AG04450 (cell line): ENCODE measurements at regions not wholly inside any gene's neighbourhood (a gene's known extent, or its start where the extent isn't known, plus 50 kb on each side); places are given as distances from the start of the nearest gene placed in this dataset.

Experiments
- CTCF ChIA-PET: fragments of 300-600, 350-600 bp; formaldehyde crosslinking; extraction: SDS; loops from one replicate; lab custom pipeline; 2022; ENCODE audit warnings: antibody characterized with exemption, inconsistent platforms; lab: Charles Lee
- POLR2A ChIA-PET: fragments of 350-600 bp; formaldehyde crosslinking; extraction: SDS; loops from one replicate; lab custom pipeline; 2021; ENCODE audit warnings: antibody characterized with exemption, inconsistent platforms; lab: Yijun Ruan, JAX
- DNase-seq: peaks from one replicate; pipeline ENCODE4 v3.0.0-alpha.2; 2011; ENCODE audit warnings: low read depth, low spot score
- H3K27ac ChIP-seq: one replicate; pipeline ENCODE4 v1.5.1; 2012; ENCODE audit warnings: low read depth, low read length, control low read depth
- H3K27me3 ChIP-seq: one replicate; pipeline ENCODE4 v1.6.0; 2012; ENCODE audit warnings: low read length; ENCODE audit not compliant: control insufficient read depth, insufficient read depth
- H3K4me3 ChIP-seq: 2 replicates; pipeline ENCODE4 v1.5.1; 2011; ENCODE audit warnings: mild to moderate bottlenecking, low read depth, low read length, control low read depth
- H3K9me3 ChIP-seq: 2 replicates; pipeline ENCODE4 v1.5.1; 2012; ENCODE audit warnings: low read length; ENCODE audit not compliant: control insufficient read depth, insufficient read depth
- CTCF ChIP-seq: IDR thresholded peaks from 2 replicates; pipeline ENCODE4 v1.5.1; 2011; ENCODE audit warnings: low read depth, low read length, control low read depth, inconsistent platforms

DNA sequence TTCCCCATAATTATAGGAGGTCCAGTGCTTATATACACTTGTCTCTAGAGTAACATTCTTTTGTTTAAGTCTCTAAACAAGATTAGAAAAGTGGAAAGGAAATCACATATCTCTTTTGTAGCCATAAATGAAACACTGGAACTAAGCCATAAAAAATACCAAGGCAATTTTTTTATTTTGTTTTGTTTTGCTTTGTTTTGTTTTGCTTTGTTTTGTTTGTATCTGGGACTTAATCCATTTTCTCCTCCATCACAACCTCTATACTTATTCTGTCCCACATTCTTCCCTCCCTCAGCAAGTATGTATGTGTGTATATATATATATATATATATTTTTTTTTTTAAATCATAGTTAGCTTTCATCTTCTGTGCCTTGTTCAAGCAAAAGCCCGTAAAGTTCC lies 436.6 kb upstream of the MPDZ start:
- ChIA-PET POLR2A (no interaction called here), CTCF (no interaction called here)
- Histone ChIP-seq H3K27me3 (no peaks in the 10 kb centered on the region), H3K4me3 (no peak overlapping the region), H3K9me3 (no peaks in the 10 kb centered on the region), H3K27ac (no peak overlapping the region)
- TF ChIP-seq CTCF, result no peak
- DNase-seq, result no peak

- H3K9me3 ChIP-seq, result no peaks in the 10 kb centered on the region
- no peak for DNase-seq
- ChIA-PET CTCF (no interaction called here), POLR2A (no interaction called here)
- H3K27ac ChIP-seq, result no peak overlapping the region
- no peaks in the 10 kb centered on the region for H3K27me3 ChIP-seq
- no peak for TF ChIP-seq CTCF
- no peak overlapping the region for H3K4me3 ChIP-seq
Measured at GRCh38 chr9:13715430-13715829, 435.9 kb upstream of the MPDZ start.

GRCh38 chr9:13707612-13708576 lies 428.4 kb upstream of the MPDZ start:
- H3K9me3 ChIP-seq, result no peaks in the 10 kb centered on the region
- ChIA-PET CTCF (no interaction called here), POLR2A (no interaction called here)
- H3K4me3 ChIP-seq, result no peak overlapping the region
- DNase-seq, result no peak
- H3K27me3 ChIP-seq, result no peaks in the 10 kb centered on the region
- no peak overlapping the region for H3K27ac ChIP-seq
- TF ChIP-seq CTCF, result no peak

GRCh38 chr9:13705918-13706317 lies 426.4 kb upstream of the MPDZ start:
- H3K9me3 ChIP-seq, result no peaks in the 10 kb centered on the region
- no peak for DNase-seq
- POLR2A ChIA-PET, result no interaction called here
- CTCF ChIA-PET, result no interaction called here
- no peak overlapping the region for H3K4me3 ChIP-seq
- no peak overlapping the region for H3K27ac ChIP-seq
- TF ChIP-seq CTCF, result no peak
- no peaks in the 10 kb centered on the region for H3K27me3 ChIP-seq

DNA sequence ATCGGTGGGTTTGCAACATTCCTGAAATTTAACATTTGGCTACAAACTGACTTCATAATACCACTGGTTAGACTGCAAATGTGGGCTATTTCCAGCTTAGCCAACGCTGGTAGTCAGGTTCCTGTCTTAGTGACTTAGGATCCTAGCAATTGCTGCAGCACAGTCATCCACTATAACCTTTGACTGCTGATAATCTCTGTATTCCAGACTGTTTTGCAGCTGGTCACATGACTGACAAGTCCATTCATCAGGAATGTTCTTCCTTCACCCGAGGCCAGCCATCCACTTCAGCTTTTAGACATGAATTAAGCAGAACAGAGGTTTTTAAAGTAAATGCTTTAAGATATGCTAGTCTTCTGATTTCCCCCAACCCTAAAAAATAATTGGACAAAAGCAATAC lies 425.9 kb upstream of the MPDZ start:
- TF ChIP-seq CTCF, result no peak
- no peak for DNase-seq
- Histone ChIP-seq H3K27ac (no peak overlapping the region), H3K4me3 (no peak overlapping the region), H3K9me3 (no peaks in the 10 kb centered on the region), H3K27me3 (no peaks in the 10 kb centered on the region)
- ChIA-PET CTCF (no interaction called here), POLR2A (no interaction called here)
